ENCODE measurements at regions not wholly inside any gene's neighbourhood (a gene's known extent, or its start where the extent isn't known, plus 50 kb on each side); places are given as distances from the start of the nearest gene placed in this dataset.

- Histone ChIP-seq H3K9me3 (no peaks in the 10 kb centered on the region), H3K27ac (replicated peaks in 1 of 4) (peak overlapping the region in 2 of 4 donors; percentile 42 to 46), H3K36me3 (no peaks in the 10 kb centered on the region), H3K27me3 (no peaks in the 10 kb centered on the region), H3K4me1 (peaks cover 11 to 56% (median 44%) of the 10 kb centered on the region in 4 donors), H3K4me3 (no peak overlapping the region)
- 82% methylated on average over 4 of the region's 4 CpGs for WGBS
- intact Hi-C loops (cut with DNase I), result no loop called here
- TF ChIP-seq CTCF (IDR thresholded peaks at IDR 0.05) (no peak), EP300 (IDR thresholded peaks at IDR 0.05) (no peak), POLR2A (IDR thresholded peaks at IDR 0.05; ENCODE audit: low read depth) (no peak), POLR2AphosphoS5 (IDR thresholded peaks at IDR 0.05) (no peak)
- DNase-seq (ENCODE audit: extremely low spot score), result no peak
These were observed 55.3 kb upstream of the TMCC3 start for GRCh38 chr12:94705676-94706075.

GRCh38 chr12:94704452-94705306 lies 54.3 kb upstream of the TMCC3 start:
- no peak for DNase-seq (ENCODE audit: extremely low spot score)
- no peak overlapping the region for H3K4me3 ChIP-seq
- intact Hi-C loops (cut with DNase I), result no loop called here

GRCh38 chr12:94702696-94703095 lies 52.3 kb upstream of the TMCC3 start:
- intact Hi-C loops (cut with DNase I), result no loop called here
- H3K9me3 ChIP-seq, result no peaks in the 10 kb centered on the region
- H3K27me3 ChIP-seq, result no peaks in the 10 kb centered on the region
- TF ChIP-seq POLR2A (IDR thresholded peaks at IDR 0.05; ENCODE audit: low read depth) (no peak), CTCF (IDR thresholded peaks at IDR 0.05) (no peak), EP300 (IDR thresholded peaks at IDR 0.05) (no peak), POLR2AphosphoS5 (IDR thresholded peaks at IDR 0.05) (no peak)
- DNase-seq (ENCODE audit: extremely low spot score), result no peak
- no peaks in the 10 kb centered on the region for H3K36me3 ChIP-seq
- H3K4me3 ChIP-seq, result no peak overlapping the region
- WGBS, result 88% methylated on average over 4 of the region's 4 CpGs
- H3K4me1 ChIP-seq, result peaks cover 9 to 63% (median 48%) of the 10 kb centered on the region in 4 donors
- no peak overlapping the region for H3K27ac ChIP-seq (replicated peaks in 1 of 4)

More at GRCh38 chr12:94704452-94705306, 54.3 kb upstream of the TMCC3 start:
- H3K27me3 ChIP-seq, result no peaks in the 10 kb centered on the region
- 24% methylated on average over 9 of the region's 9 CpGs for WGBS
- TF ChIP-seq CTCF (IDR thresholded peaks at IDR 0.05) (no peak), POLR2AphosphoS5 (IDR thresholded peaks at IDR 0.05) (no peak), EP300 (IDR thresholded peaks at IDR 0.05) (no peak), POLR2A (IDR thresholded peaks at IDR 0.05; ENCODE audit: low read depth) (no peak)
- H3K9me3 ChIP-seq, result no peaks in the 10 kb centered on the region
- H3K36me3 ChIP-seq, result no peaks in the 10 kb centered on the region
- peaks cover 11 to 59% (median 47%) of the 10 kb centered on the region in 4 donors for H3K4me1 ChIP-seq
- peak overlapping the region; percentile 23 to 55 (median 44) for H3K27ac ChIP-seq (replicated peaks in 1 of 4)

- DNase-seq (ENCODE audit: extremely low spot score), result no peak
- no peaks in the 10 kb centered on the region for H3K27me3 ChIP-seq
- H3K4me3 ChIP-seq, result no peak overlapping the region
- no peaks in the 10 kb centered on the region for H3K36me3 ChIP-seq
- no peaks in the 10 kb centered on the region for H3K9me3 ChIP-seq
- 75% methylated on average over 2 of the region's 2 CpGs for WGBS
- intact Hi-C loops (cut with DNase I), result no loop called here
- peaks cover 3 to 54% (median 39%) of the 10 kb centered on the region in 4 donors for H3K4me1 ChIP-seq
- no peak overlapping the region for H3K27ac ChIP-seq (replicated peaks in 1 of 4)
- TF ChIP-seq CTCF (IDR thresholded peaks at IDR 0.05) (no peak), POLR2A (IDR thresholded peaks at IDR 0.05; ENCODE audit: low read depth) (no peak), POLR2AphosphoS5 (IDR thresholded peaks at IDR 0.05) (no peak), EP300 (IDR thresholded peaks at IDR 0.05) (no peak)
These were observed 51.4 kb upstream of the TMCC3 start for GRCh38 chr12:94701711-94702110.

Measured in esophagus muscularis mucosa (tissue), 4 donors.